Panc1 (cell line): ENCODE measurements at regions not wholly inside any gene's neighbourhood (a gene's known extent, or its start where the extent isn't known, plus 50 kb on each side); places are given as distances from the start of the nearest gene placed in this dataset.
A peak's percentile ranks its signal among the peaks of the same experiment; 100 is the strongest.

ENCODE experiments used
- ATAC-seq: fragments of 200-7000 bp; cut with Tn5 transposase; 2 replicates; pipeline ENCODE4 v1.9.1; 2020; ENCODE audit warnings: mild to moderate bottlenecking, moderate library complexity
- BruUV-seq: library from RNA; stranded (reverse); fragments of 400-500 nt; replicated peaks from 2 replicates; lab custom pipeline; 2021; lab: Mats Ljungman, UMichigan
- CTCF ChIA-PET: fragments of 300-600 bp; sonication (Branson Sonifier 250); formaldehyde crosslinking; loops from one replicate; lab custom pipeline; 2022; ENCODE audit warnings: antibody characterized with exemption; lab: Charles Lee
- POLR2A ChIA-PET: fragments of 300-600 bp; sonication (Branson Sonifier 250); formaldehyde crosslinking; loops from one replicate; lab custom pipeline; 2022; ENCODE audit warnings: antibody characterized with exemption; lab: Charles Lee
- DNase-seq: peaks from one replicate; pipeline ENCODE4 v3.0.0-alpha.2; 2010; ENCODE audit warnings: low read depth, low spot score
- H3K27ac ChIP-seq: 2 replicates; pipeline ENCODE4 v1.5.1; 2011; ENCODE audit warnings: mild to moderate bottlenecking, low read length, inconsistent platforms
- H3K27me3 ChIP-seq: fragments of 200-500 bp; sonication (Bioruptor generic); 2 replicates; pipeline ENCODE4 v1.6.0; 2014; ENCODE audit warnings: low read length, inconsistent platforms; ENCODE audit not compliant: control insufficient read depth, insufficient read depth
- H3K36me3 ChIP-seq: fragments of 200-500 bp; sonication (Bioruptor generic); 2 replicates; pipeline ENCODE4 v1.5.1; 2014; ENCODE audit warnings: inconsistent platforms, mild to moderate bottlenecking, low read length, moderate library complexity; ENCODE audit not compliant: control insufficient read depth, insufficient read depth
- H3K4me1 ChIP-seq: 2 replicates; pipeline ENCODE4 v1.5.1; 2011; ENCODE audit warnings: inconsistent platforms, mild to moderate bottlenecking, low read length, moderate library complexity; ENCODE audit not compliant: control insufficient read depth, insufficient read depth
- H3K4me3 ChIP-seq, 2 experiments: 2 replicates each; pipeline ENCODE4 v1.5.1; 2011 to 2012; ENCODE audit warnings: low read depth in 2 of 2, low read length in 2 of 2, mild to moderate bottlenecking in 2 of 2, inconsistent platforms in 1 of 2, moderate library complexity in 1 of 2
- H3K9me3 ChIP-seq: fragments of 200-500 bp; sonication (Bioruptor generic); 2 replicates; pipeline ENCODE4 v1.5.1; 2014; ENCODE audit warnings: low read depth, mild to moderate bottlenecking, inconsistent platforms, low read length, moderate library complexity; ENCODE audit not compliant: control insufficient read depth, insufficient read depth
- CTCF ChIP-seq: fragments of 450-650 bp; IDR thresholded peaks from 2 replicates; pipeline ENCODE4 v1.5.1; 2017; ENCODE audit warnings: mild to moderate bottlenecking
- POLR2AphosphoS5 ChIP-seq: IDR thresholded peaks from 2 replicates; pipeline ENCODE4 v1.6.1; 2012; ENCODE audit warnings: mild to moderate bottlenecking, low read depth, low read length, moderate library complexity
- REST ChIP-seq, 2 experiments: IDR thresholded peaks; 2 replicates each; pipeline ENCODE4 v1.6.1; 2011 to 2012; ENCODE audit warnings: low read depth in 2 of 2, control low read depth in 1 of 2, low read length in 1 of 2, mild to moderate bottlenecking in 1 of 2, moderate library complexity in 1 of 2; ENCODE audit not compliant: insufficient read depth in 1 of 2
- SIN3A ChIP-seq: IDR thresholded peaks from 2 replicates; pipeline ENCODE4 v1.6.1; 2012; ENCODE audit warnings: low read depth, mild to moderate bottlenecking, low read length, moderate library complexity, borderline replicate concordance; ENCODE audit not compliant: insufficient read depth
- TCF7L2 ChIP-seq: IDR thresholded peaks from 2 replicates; pipeline ENCODE4 v1.6.1; 2011; ENCODE audit warnings: mild to moderate bottlenecking, low read depth, low read length, inconsistent platforms
- in situ Hi-C: cut with HindIII; loops from 2 replicates; pipeline ENCODE4 v1.10.0; 2016; ENCODE audit warnings: low sequenced_read_pairs, low pct_unique_long_range_greater_than_20kb
- intact Hi-C: fragments of 100-400 bp; cut with micrococcal nuclease; formaldehyde crosslinking; loops from one replicate; pipeline ENCODE4 v1.10.0; 2022; ENCODE audit not compliant: unreplicated experiment

- CTCF ChIA-PET = no interaction called here
- Histone ChIP-seq H3K4me3 (no peak overlapping the region), H3K36me3 (no peaks in the 10 kb centered on the region), H3K27ac (no peak overlapping the region), H3K9me3 (no peaks in the 10 kb centered on the region), H3K27me3 (no peaks in the 10 kb centered on the region), H3K4me1 (no peaks in the 10 kb centered on the region)
- no peak for ATAC-seq
- intact Hi-C loops (no loop called here), in situ Hi-C loops (no loop called here)
- no peak for DNase-seq
- TF ChIP-seq REST (IDR thresholded peaks at IDR 0.05; ENCODE audit: insufficient read depth in 1 of 2, low read depth in 2 of 2, low read length in 1 of 2) = no peak
- no peak for TF ChIP-seq SIN3A
- TF ChIP-seq CTCF = no peak
- no peak for TF ChIP-seq TCF7L2
- TF ChIP-seq POLR2AphosphoS5 = no peak
- BruUV-seq = no TSS peak
- POLR2A ChIA-PET = interaction anchor here (0.6 kb wide), 1 partner anchor 13 kb away, joined by 3 read pairs; no protein-coding TSS in a partner anchor
These were observed 163.4 kb downstream of the FOXO1 start for GRCh38 chr13:40503011-40503410.

GRCh38 chr13:40503966-40504591 is 162.4 kb downstream of the FOXO1 start:
- BruUV-seq = no TSS peak
- ATAC-seq (peak; percentile 65), DNase-seq (no peak)
- intact Hi-C loops = no loop called here
- Histone ChIP-seq H3K4me3 (no peak overlapping the region), H3K9me3 (no peaks in the 10 kb centered on the region), H3K27ac (no peak overlapping the region), H3K36me3 (no peaks in the 10 kb centered on the region), H3K4me1 (no peaks in the 10 kb centered on the region), H3K27me3 (no peaks in the 10 kb centered on the region)
- ChIA-PET POLR2A (no interaction called here), CTCF (no interaction called here)
- in situ Hi-C loops = no loop called here
- TF ChIP-seq POLR2AphosphoS5 (no peak), CTCF (no peak), TCF7L2 (no peak), SIN3A (no peak), REST (IDR thresholded peaks at IDR 0.05; ENCODE audit: insufficient read depth in 1 of 2, low read depth in 2 of 2, low read length in 1 of 2) (no peak)
